ENCODE measurements at regions not wholly inside any gene's neighbourhood (a gene's known extent, or its start where the extent isn't known, plus 50 kb on each side); places are given as distances from the start of the nearest gene placed in this dataset.

- ChIA-PET CTCF (interaction anchor here (0.6 kb wide), 1 partner anchor 44 kb away, joined by 3 read pairs; no protein-coding TSS in a partner anchor), SMC1A (ENCODE audit: uncharacterized antibody, unreplicated experiment) (no interaction called here), RAD21 (ENCODE audit: unreplicated experiment) (no interaction called here), POLR2A (no interaction called here)
- 45% methylated on average over 7 of the region's 7 CpGs for WGBS (ENCODE audit: insufficient coverage, insufficient replicate concordance, low lambda C conversion rate, missing lambda C conversion rate)
- no peak overlapping the region for H3K4me2 ChIP-seq (ENCODE audit: control insufficient read depth, insufficient read depth)
- H3K9ac ChIP-seq (ENCODE audit: control insufficient read depth, insufficient read depth, low read length): no peak overlapping the region
- no peaks in the 10 kb centered on the region for H3K79me2 ChIP-seq (ENCODE audit: control insufficient read depth, insufficient read depth, low read length)
- H3K27me3 ChIP-seq (replicated peaks in 1 of 2; ENCODE audit: control insufficient read depth in 2 of 2, insufficient read depth in 2 of 2, low read length in 1 of 2): peaks cover 0 to 7% of the 10 kb centered on the region in 2 experiments; a peak in 3 of 4 replicates
- H3K36me3 ChIP-seq (ENCODE audit: control insufficient read depth in 2 of 2, insufficient read depth in 2 of 2, low read length in 1 of 2): no peaks in the 10 kb centered on the region
- H2AFZ ChIP-seq (ENCODE audit: control insufficient read depth, low read depth, low read length): no peak overlapping the region
- H3K4me1 ChIP-seq (ENCODE audit: control insufficient read depth, insufficient read depth, low read length): no peaks in the 10 kb centered on the region
- no peaks in the 10 kb centered on the region for H4K20me1 ChIP-seq (ENCODE audit: control insufficient read depth, insufficient read depth)
- intact Hi-C loops (cut with micrococcal nuclease; ENCODE audit: unreplicated experiment): no loop called here
- in situ Hi-C loops (cut with MboI): no loop called here
- no TSS peak for BruUV-seq (replicated peaks)
- ATAC-seq (no peak), DNase-seq (ENCODE audit: low read depth, low spot score) (no peak), FAIRE-seq (no peak)
- H3K4me3 ChIP-seq: no peak overlapping the region
- H3K9me3 ChIP-seq (replicated peaks; ENCODE audit: control insufficient read depth, insufficient read depth, low read length): no peaks in the 10 kb centered on the region
- no peak overlapping the region for H3K27ac ChIP-seq (ENCODE audit: control insufficient read depth, insufficient read depth)
- TF ChIP-seq PAX5 (IDR thresholded peaks at IDR 0.05; ENCODE audit: borderline replicate concordance, low read depth, low read length) (no peak), ZBTB11 (CRISPR knock-in tag; IDR thresholded peaks at IDR 0.05) (no peak), POLR2A (IDR thresholded peaks at IDR 0.05; ENCODE audit: low read depth, low read length) (no peak), CHD1 (IDR thresholded peaks at IDR 0.05; ENCODE audit: low read depth, low read length) (no peak), ZNF217 (IDR thresholded peaks at IDR 0.05) (no peak), PBX3 (IDR thresholded peaks at IDR 0.05; ENCODE audit: insufficient replicate concordance, low read depth, low read length) (no peak), MYC (IDR thresholded peaks at IDR 0.05; ENCODE audit: insufficient read depth, insufficient read length, insufficient replicate concordance, low read length, severe bottlenecking) (no peak), NR2C1 (IDR thresholded peaks at IDR 0.05) (no peak), NFYA (IDR thresholded peaks at IDR 0.05; ENCODE audit: borderline replicate concordance, low read depth, low read length) (no peak), RUNX3 (IDR thresholded peaks at IDR 0.05; ENCODE audit: low read length) (no peak), STAT3 (IDR thresholded peaks at IDR 0.05; ENCODE audit: low read depth, low read length) (no peak), NFXL1 (IDR thresholded peaks at IDR 0.05; ENCODE audit: borderline replicate concordance) (no peak), SUPT20H (IDR thresholded peaks at IDR 0.05; ENCODE audit: borderline replicate concordance, control insufficient read depth, low read depth, low read length) (no peak), ATF2 (IDR thresholded peaks at IDR 0.05; ENCODE audit: low read length) (no peak), ZBTB40 (IDR thresholded peaks at IDR 0.05; ENCODE audit: borderline replicate concordance) (no peak), RFX5 (IDR thresholded peaks at IDR 0.05; ENCODE audit: low read depth, low read length) (no peak)
Observed at GRCh38 chr16:86133377-86133776, 234.4 kb downstream of the IRF8 start.

Data from GM12878 (cell line).